ENCODE measurements at regions not wholly inside any gene's neighbourhood (a gene's known extent, or its start where the extent isn't known, plus 50 kb on each side); places are given as distances from the start of the nearest gene placed in this dataset.

DNA sequence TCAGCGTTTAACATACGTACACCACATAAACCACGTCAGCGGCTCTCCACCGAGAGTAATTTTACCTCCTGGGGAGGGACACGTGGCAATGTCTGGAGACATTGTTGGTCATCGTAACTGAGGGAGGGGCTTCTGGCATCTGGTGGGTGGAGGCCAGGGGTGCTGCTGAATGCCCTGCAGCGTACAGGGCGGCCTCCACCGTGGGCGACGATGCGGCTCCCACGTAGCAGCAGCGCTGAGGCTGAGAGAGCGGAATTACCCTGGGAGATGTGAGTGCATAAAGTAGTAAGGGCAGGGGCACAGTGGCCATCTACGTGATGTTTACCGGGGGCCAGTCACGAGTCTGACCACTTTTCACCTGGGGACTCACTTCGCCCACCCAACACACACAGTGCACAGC is 212.4 kb downstream of the RBFOX3 start:
- H3K27me3 ChIP-seq (ENCODE audit: low read depth): peaks cover 85% of the 10 kb centered on the region

DNA sequence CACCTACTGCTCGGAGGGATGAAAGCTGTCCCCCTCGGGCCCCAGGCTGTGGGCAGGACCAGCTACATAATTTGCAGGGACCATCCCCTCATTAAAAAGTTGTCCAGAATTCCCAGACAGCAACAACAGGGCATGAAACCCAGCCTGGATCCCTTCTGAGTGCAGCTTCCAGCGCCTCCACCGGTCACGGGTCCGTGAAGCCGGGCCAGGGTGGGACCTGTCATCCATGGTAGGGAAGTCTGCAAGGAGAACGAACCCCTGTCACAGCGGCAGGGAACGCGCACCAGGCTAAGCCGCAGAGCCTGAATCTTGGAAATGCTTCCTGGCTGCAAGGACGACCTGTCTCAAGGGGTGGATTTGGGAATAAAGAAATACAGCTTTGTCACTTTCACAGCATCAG is 214.2 kb downstream of the RBFOX3 start:
- Histone ChIP-seq H3K27ac (no peak overlapping the region), H3K36me3 (no peaks in the 10 kb centered on the region), H3K4me3 (no peak overlapping the region), H3K27me3 (ENCODE audit: low read depth) (peaks cover 85% of the 10 kb centered on the region), H3K4me1 (no peaks in the 10 kb centered on the region), H3K9me3 (no peaks in the 10 kb centered on the region)
- DNase-seq (no peak), ATAC-seq (no peak)
- TF ChIP-seq, protein P1, sequence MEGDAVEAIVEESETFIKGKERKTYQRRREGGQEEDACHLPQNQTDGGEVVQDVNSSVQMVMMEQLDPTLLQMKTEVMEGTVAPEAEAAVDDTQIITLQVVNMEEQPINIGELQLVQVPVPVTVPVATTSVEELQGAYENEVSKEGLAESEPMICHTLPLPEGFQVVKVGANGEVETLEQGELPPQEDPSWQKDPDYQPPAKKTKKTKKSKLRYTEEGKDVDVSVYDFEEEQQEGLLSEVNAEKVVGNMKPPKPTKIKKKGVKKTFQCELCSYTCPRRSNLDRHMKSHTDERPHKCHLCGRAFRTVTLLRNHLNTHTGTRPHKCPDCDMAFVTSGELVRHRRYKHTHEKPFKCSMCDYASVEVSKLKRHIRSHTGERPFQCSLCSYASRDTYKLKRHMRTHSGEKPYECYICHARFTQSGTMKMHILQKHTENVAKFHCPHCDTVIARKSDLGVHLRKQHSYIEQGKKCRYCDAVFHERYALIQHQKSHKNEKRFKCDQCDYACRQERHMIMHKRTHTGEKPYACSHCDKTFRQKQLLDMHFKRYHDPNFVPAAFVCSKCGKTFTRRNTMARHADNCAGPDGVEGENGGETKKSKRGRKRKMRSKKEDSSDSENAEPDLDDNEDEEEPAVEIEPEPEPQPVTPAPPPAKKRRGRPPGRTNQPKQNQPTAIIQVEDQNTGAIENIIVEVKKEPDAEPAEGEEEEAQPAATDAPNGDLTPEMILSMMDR (IDR thresholded peaks at IDR 0.05): no peak
- intact Hi-C loops (cut with DNase I): no loop called here

More for the DNA sequence above, 212.4 kb downstream of the RBFOX3 start:
- no peaks in the 10 kb centered on the region for H3K4me1 ChIP-seq
- DNase-seq (no peak), ATAC-seq (no peak)
- intact Hi-C loops (cut with DNase I): no loop called here
- H3K36me3 ChIP-seq: no peaks in the 10 kb centered on the region
- H3K9me3 ChIP-seq: no peaks in the 10 kb centered on the region
- no peak overlapping the region for H3K27ac ChIP-seq
- TF ChIP-seq, protein P1 (IDR thresholded peaks at IDR 0.05): no peak
- no peak overlapping the region for H3K4me3 ChIP-seq

DNA sequence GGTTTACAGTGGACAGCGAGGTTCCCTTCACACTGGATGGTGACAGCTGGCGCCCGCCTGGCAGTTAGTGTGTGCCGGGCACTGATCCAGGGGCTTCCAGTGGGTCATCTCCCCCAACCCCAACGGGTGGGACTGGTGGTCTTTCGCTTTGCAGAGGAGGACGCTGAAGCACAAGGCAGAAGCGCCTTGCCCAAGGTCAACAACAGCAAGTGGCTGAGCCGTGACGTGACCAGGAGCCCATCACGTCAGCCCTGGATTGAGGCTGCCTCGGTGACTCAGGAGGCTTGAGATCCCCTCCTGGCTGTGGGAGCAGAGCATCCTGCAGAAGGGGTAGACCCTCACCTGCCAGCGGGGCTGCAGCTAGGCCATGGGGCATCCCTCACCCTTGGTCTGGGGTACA is 215.3 kb downstream of the RBFOX3 start:
- Histone ChIP-seq H3K4me1 (no peaks in the 10 kb centered on the region), H3K27me3 (ENCODE audit: low read depth) (peaks cover 92% of the 10 kb centered on the region)
- intact Hi-C loops (cut with DNase I): no loop called here

DNA sequence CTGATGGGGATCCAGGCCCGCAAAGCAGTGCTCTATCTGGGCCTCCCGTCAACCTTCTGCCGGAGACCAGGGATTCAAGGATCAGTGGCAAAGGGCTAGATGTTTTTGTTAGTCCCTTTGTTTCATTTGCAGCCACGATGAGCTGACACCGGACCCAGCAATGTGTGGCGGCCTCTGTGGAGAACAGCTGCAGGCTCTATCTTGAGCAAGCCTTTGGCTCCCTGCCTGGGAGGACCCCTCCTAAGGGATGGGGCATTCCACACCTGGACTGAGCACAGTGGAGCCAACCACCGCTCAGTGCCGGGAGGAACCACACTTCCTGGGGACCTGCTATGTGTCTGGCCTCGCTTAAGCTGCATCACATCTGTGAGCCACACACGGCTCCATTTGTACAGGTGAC is 215.8 kb downstream of the RBFOX3 start:
- DNase-seq: no peak
- Histone ChIP-seq H3K36me3 (no peaks in the 10 kb centered on the region), H3K27ac (no peak overlapping the region), H3K4me1 (no peaks in the 10 kb centered on the region), H3K4me3 (no peak overlapping the region), H3K27me3 (ENCODE audit: low read depth) (peaks cover 92% of the 10 kb centered on the region), H3K9me3 (no peaks in the 10 kb centered on the region)
- TF ChIP-seq, protein P1 (IDR thresholded peaks at IDR 0.05): no peak
- no peak for ATAC-seq
- intact Hi-C loops (cut with DNase I): no loop called here

More for the DNA sequence above, 215.3 kb downstream of the RBFOX3 start:
- TF ChIP-seq, protein P1 (IDR thresholded peaks at IDR 0.05): no peak
- ATAC-seq: no peak
- DNase-seq: no peak
- no peaks in the 10 kb centered on the region for H3K36me3 ChIP-seq
- no peak overlapping the region for H3K4me3 ChIP-seq
- H3K27ac ChIP-seq: no peak overlapping the region
- no peaks in the 10 kb centered on the region for H3K9me3 ChIP-seq

DNA sequence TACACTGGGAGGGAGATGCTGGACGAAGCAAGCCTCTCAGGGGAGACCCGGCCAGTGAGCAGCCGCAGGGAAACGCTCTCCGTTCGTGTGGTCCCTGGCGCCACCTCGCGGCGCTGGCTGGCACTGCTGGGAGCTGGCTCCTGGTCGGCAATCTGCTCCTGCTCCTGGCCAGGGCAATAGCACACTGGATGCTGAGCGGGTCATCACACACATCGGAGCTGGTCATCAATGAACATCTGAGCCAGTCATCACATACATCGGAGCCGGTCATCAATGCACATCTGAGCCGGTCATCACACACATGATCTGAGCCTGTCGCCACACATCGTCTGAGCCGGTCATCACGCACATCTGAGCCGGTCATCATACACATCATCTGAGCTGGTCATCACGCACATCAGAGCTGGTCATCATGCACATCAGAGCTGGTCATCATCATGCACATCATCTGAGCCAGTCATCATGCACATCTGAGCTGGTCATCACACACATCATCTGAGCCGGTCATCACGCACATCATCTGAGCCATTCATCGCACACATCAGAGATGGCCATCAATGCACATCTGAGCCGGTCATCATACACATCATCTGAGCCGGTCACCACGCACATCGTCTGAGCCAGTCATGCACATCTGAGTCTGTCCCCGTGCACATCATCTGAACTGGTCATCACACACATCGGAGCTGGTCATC is 217.3 kb downstream of the RBFOX3 start:
- TF ChIP-seq, protein P1 (IDR thresholded peaks at IDR 0.05): peak; percentile 89
- peak; percentile 81 for DNase-seq
- Histone ChIP-seq H3K4me3 (no peak overlapping the region), H3K9me3 (no peaks in the 10 kb centered on the region), H3K4me1 (no peaks in the 10 kb centered on the region), H3K27me3 (ENCODE audit: low read depth) (peaks cover 91% of the 10 kb centered on the region), H3K36me3 (no peaks in the 10 kb centered on the region), H3K27ac (no peak overlapping the region)
- intact Hi-C loops (cut with DNase I): no loop called here
- ATAC-seq: peak; percentile 80 to 84

Data from lower lobe of right lung (tissue), 2 donors.